ENCODE measurements at regions not wholly inside any gene's neighbourhood (a gene's known extent, or its start where the extent isn't known, plus 50 kb on each side); places are given as distances from the start of the nearest gene placed in this dataset.

DNA sequence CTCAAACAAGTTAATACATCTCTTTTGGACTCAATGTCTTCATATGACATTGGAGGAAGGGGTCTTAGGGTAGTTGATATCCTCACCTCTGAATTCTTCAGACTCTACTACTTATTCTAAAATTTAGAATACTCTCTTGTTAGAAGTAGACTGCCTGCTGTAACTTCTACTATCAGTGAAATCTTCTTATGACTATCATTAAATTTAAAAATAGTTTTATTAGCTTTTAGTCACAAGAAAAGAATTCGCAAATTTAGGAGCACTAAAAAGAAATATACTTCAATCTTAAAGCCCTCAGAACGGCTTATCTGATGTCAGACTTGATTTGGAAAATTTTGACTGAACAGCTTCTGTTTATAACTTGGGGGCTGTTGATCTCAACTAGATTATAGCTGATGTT, 67.1 kb upstream of the TTC14 start:
- H3K4me1 ChIP-seq, result no peaks in the 10 kb centered on the region
- WGBS, 5 donors, result 79 to 93% (median 83%) methylated on average over 2 of the region's 2 CpGs
- no peak overlapping the region for H3K27ac ChIP-seq
- H3K27me3 ChIP-seq (replicated peaks in 1 of 7), result no peaks in the 10 kb centered on the region
- peaks cover 0 to 15% (median 0%) of the 10 kb centered on the region in 8 donors for H3K9me3 ChIP-seq
- no peak for TF ChIP-seq POLR2A (IDR thresholded peaks at IDR 0.05)
- TF ChIP-seq, protein P1, sequence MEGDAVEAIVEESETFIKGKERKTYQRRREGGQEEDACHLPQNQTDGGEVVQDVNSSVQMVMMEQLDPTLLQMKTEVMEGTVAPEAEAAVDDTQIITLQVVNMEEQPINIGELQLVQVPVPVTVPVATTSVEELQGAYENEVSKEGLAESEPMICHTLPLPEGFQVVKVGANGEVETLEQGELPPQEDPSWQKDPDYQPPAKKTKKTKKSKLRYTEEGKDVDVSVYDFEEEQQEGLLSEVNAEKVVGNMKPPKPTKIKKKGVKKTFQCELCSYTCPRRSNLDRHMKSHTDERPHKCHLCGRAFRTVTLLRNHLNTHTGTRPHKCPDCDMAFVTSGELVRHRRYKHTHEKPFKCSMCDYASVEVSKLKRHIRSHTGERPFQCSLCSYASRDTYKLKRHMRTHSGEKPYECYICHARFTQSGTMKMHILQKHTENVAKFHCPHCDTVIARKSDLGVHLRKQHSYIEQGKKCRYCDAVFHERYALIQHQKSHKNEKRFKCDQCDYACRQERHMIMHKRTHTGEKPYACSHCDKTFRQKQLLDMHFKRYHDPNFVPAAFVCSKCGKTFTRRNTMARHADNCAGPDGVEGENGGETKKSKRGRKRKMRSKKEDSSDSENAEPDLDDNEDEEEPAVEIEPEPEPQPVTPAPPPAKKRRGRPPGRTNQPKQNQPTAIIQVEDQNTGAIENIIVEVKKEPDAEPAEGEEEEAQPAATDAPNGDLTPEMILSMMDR (IDR thresholded peaks at IDR 0.05 in 8 of 11, conservative IDR thresholded peaks at IDR 0.05 in 3 of 11), result no peak
- TF ChIP-seq POLR2AphosphoS5 (IDR thresholded peaks at IDR 0.05), result no peak
- H3K36me3 ChIP-seq, result no peaks in the 10 kb centered on the region
- no peak overlapping the region for H3K4me3 ChIP-seq
- no peak for DNase-seq
- intact Hi-C loops (cut with DNase I; ENCODE audit: low total_unique reads), result no loop called here

DNA sequence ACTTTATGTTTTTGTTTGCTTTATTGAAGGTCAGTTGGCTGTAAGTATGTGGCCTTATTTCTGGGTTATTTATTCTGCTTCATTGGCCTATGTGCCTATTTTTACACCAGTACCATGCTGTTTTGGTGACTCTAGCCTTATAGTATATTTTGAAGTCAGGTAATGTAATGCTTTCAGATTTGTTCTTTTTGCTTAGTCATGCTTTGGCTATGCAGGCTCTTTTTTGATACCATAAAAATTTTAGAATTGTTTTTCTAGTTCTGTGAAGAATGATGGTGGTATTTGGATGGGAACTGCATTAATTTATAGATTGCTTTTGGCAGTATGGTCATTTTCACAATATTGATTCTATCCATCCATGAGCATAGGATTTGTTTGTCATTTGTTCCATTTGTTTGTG, 63.5 kb upstream of the TTC14 start:
- H3K27me3 ChIP-seq (replicated peaks in 1 of 7), result no peaks in the 10 kb centered on the region
- H3K27ac ChIP-seq, result no peak overlapping the region
- H3K4me1 ChIP-seq, result no peaks in the 10 kb centered on the region
- DNase-seq, result no peak
- intact Hi-C loops (cut with DNase I; ENCODE audit: low total_unique reads), result no loop called here
- H3K4me3 ChIP-seq, result no peak overlapping the region
- TF ChIP-seq POLR2AphosphoS5 (IDR thresholded peaks at IDR 0.05), result no peak
- TF ChIP-seq POLR2A (IDR thresholded peaks at IDR 0.05), result no peak
- TF ChIP-seq, protein P1 (IDR thresholded peaks at IDR 0.05 in 8 of 11, conservative IDR thresholded peaks at IDR 0.05 in 3 of 11), result no peak
- H3K36me3 ChIP-seq, result no peaks in the 10 kb centered on the region
- peaks cover 0 to 6% (median 0%) of the 10 kb centered on the region in 8 donors for H3K9me3 ChIP-seq

DNA sequence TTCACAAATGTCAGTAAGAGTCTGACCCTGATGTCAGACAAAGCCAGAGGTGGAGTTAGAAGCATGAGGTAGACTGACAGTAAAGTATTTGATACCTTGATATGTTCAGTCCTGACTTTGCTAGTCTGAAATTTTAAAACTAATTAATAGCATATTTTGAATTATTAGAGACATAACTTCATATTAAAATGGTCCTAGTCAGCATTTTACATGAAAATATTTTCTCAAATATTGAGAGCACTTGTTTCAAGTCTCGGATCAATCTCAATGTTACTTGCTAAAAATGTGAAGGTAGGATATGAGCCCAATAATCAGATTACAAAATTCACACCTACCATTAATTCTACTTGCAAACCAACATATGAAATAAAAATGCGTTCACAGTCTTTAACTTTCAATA, 58.1 kb upstream of the TTC14 start:
- H3K4me3 ChIP-seq, result no peak overlapping the region
- no peaks in the 10 kb centered on the region for H3K27me3 ChIP-seq (replicated peaks in 1 of 7)
- WGBS, 5 donors, result 62 to 84% (median 77%) methylated on average over 2 of the region's 2 CpGs
- TF ChIP-seq POLR2AphosphoS5 (IDR thresholded peaks at IDR 0.05) (no peak), POLR2A (IDR thresholded peaks at IDR 0.05) (no peak)
- TF ChIP-seq, protein P1 (IDR thresholded peaks at IDR 0.05 in 8 of 11, conservative IDR thresholded peaks at IDR 0.05 in 3 of 11), result no peak
- peaks cover 0 to 6% (median 0%) of the 10 kb centered on the region in 8 donors for H3K9me3 ChIP-seq
- H3K27ac ChIP-seq, result no peak overlapping the region
- DNase-seq, result no peak
- H3K36me3 ChIP-seq, result no peaks in the 10 kb centered on the region
- no peaks in the 10 kb centered on the region for H3K4me1 ChIP-seq
- intact Hi-C loops (cut with DNase I; ENCODE audit: low total_unique reads), result no loop called here

DNA sequence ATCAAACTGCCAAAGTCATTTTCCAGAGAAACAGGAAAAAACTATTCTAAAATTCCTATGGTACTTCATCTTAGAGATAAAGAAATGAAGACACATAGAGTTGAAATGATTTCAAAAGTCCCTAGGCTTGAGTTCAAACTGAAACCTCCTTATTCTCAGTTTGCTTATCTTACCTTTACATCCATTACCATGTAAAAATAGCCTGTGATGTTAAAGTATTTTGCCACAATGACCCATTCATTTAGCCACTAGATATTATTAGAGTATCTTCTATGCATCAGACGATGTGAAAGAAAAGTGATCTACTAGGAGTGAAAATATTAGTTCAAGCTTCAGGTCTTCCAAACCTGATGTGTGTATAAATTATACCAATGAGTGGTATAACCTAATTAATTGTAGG, 55.1 kb upstream of the TTC14 start:
- no peak overlapping the region for H3K4me3 ChIP-seq
- intact Hi-C loops (cut with DNase I; ENCODE audit: low total_unique reads), result no loop called here
- no peak overlapping the region for H3K27ac ChIP-seq
- WGBS, 5 donors, result 63 to 85% (median 82%) methylated on average over 1 of the region's 1 CpG
- DNase-seq, result no peak
- H3K4me1 ChIP-seq, result no peaks in the 10 kb centered on the region
- H3K27me3 ChIP-seq (replicated peaks in 1 of 7), result no peaks in the 10 kb centered on the region
- H3K36me3 ChIP-seq, result no peaks in the 10 kb centered on the region
- TF ChIP-seq, protein P1 (IDR thresholded peaks at IDR 0.05 in 8 of 11, conservative IDR thresholded peaks at IDR 0.05 in 3 of 11), result no peak
- TF ChIP-seq POLR2A (IDR thresholded peaks at IDR 0.05) (no peak), POLR2AphosphoS5 (IDR thresholded peaks at IDR 0.05) (no peak)
- H3K9me3 ChIP-seq, result no peaks in the 10 kb centered on the region
